Fibroblast of pulmonary artery (primary cell): ENCODE measurements at regions not wholly inside any gene's neighbourhood (a gene's known extent, or its start where the extent isn't known, plus 50 kb on each side); places are given as distances from the start of the nearest gene placed in this dataset.

ENCODE experiments used
- DNase-seq: peaks from one replicate; pipeline ENCODE4 v3.0.0-alpha.2; 2010; ENCODE audit warnings: low read depth
- H3K4me3 ChIP-seq: replicated peaks from 2 replicates; pipeline ENCODE4 v1.5.1; 2011; ENCODE audit warnings: low read depth, mild to moderate bottlenecking, control low read depth, low read length, moderate library complexity
- CTCF ChIP-seq: IDR thresholded peaks from 2 replicates; pipeline ENCODE4 v1.5.1; 2011; ENCODE audit warnings: mild to moderate bottlenecking, control low read depth, low read length, inconsistent platforms; ENCODE audit errors: missing control alignments

DNA sequence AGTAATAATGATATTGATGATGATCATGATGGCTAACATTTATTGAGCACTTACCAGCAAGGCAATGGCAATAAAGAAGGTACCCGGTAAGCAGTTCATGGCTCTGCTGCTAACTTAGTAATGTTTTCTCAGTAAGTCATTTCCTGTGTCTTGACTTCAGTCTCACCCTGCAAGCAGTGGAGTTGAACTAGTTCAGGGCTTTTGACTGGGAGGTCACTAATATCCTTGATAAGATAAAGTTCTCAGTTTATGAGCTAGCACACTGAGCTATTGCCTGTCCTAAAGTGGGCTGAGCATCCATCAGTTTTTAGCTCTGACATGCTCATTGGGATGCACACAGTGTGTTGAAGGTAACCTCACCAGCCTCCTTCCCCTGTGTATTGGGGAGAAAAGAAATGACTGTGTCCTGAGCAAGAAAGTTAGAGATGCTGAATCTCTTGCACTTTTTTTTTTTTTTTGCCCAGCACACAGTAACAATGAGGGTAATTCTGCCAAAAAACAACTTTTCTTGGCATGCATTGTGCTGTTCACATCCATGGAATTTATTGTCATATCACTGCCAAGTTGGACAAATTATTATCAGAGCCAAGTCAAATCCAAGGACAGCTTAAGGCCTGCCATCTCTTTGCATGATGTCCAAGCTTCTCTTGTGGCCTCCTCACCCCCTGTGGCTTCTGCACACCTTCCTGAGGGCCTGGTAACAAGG lies 55.5 kb upstream of the GADD45A start:
- no peak overlapping the region for H3K4me3 ChIP-seq
- TF ChIP-seq CTCF: no peak
- DNase-seq: peak; percentile 89

DNA sequence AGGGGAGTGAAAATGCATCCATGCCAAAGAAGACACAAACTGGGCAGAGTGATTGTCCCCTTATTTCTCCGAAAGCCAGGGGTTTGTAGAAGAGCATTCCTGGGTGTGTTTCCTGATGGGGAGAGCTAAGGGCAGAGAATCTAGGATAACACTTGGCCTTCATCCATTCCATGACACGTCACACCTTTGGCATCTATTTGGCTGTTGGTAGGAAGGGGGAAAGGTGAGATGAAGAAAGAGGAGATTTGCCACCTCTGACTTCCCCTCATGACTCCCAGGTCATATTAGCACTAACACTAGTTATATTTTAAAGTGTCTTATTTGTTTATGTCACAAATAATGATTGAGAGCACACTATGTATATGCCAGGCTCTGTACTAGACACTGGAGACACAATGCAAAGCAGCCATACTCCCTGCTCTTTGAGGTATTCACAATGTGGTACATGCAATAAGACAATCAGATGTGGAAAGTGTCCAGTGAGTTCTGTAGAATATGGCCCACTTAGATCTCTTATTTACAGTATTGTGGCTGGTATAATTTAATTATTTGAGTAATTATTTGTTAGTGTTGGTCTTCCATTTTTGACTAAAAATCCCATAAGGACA lies 54.5 kb upstream of the GADD45A start:
- TF ChIP-seq CTCF: no peak
- H3K4me3 ChIP-seq: no peak overlapping the region
- DNase-seq: no peak

GRCh38 chr1:67632356-67632755 lies 52.6 kb upstream of the GADD45A start:
- H3K4me3 ChIP-seq: no peak overlapping the region
- DNase-seq: no peak
- TF ChIP-seq CTCF: no peak

GRCh38 chr1:67632811-67633655 lies 52.0 kb upstream of the GADD45A start:
- no peak for DNase-seq
- no peak overlapping the region for H3K4me3 ChIP-seq
- no peak for TF ChIP-seq CTCF

GRCh38 chr1:67634396-67634935 lies 50.5 kb upstream of the GADD45A start:
- H3K4me3 ChIP-seq: no peak overlapping the region
- DNase-seq: no peak
- TF ChIP-seq CTCF: no peak

DNA sequence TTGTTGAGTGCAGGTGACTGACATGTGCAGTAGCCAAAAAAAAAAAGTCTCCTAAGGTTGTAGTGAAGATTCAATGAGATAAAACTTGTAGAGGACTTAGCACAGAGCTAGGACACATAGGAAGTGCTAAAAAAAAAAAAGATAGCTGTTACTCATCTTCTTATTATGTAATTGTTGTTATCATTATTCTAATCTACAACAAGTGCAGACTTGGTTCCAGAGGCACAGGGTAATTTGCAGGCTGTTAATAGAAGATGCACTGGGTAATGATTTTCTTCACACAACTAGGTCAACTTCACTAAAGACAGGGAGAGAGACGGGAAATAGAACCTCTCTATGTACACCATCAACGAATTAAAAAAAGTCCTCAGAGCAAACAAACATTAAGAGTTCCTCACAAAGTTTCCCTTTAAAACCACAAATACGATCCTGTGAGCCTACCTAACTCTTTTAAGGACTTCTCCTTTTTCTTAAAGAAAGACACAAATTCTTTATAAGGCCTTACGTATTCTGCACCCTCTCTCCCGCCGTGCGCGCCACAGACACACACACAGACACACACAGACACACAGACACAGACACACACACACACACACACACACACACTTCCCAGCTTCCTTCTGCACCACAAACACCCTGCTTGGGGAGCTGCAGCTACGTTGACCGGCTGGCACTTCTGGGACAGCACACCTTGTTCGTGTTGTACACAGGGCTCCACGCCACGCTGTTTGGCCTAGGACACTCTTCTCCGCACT lies 49.8 kb upstream of the GADD45A start:
- DNase-seq: no peak
- H3K4me3 ChIP-seq: no peak overlapping the region

More for the DNA sequence above, 49.8 kb upstream of the GADD45A start:
- TF ChIP-seq CTCF: no peak
